ENCODE measurements at regions not wholly inside any gene's neighbourhood (a gene's known extent, or its start where the extent isn't known, plus 50 kb on each side); places are given as distances from the start of the nearest gene placed in this dataset.

GRCh38 chr16:87033541-87034300 is 283.5 kb downstream of the C16orf95 start:
- TF ChIP-seq, protein P1, sequence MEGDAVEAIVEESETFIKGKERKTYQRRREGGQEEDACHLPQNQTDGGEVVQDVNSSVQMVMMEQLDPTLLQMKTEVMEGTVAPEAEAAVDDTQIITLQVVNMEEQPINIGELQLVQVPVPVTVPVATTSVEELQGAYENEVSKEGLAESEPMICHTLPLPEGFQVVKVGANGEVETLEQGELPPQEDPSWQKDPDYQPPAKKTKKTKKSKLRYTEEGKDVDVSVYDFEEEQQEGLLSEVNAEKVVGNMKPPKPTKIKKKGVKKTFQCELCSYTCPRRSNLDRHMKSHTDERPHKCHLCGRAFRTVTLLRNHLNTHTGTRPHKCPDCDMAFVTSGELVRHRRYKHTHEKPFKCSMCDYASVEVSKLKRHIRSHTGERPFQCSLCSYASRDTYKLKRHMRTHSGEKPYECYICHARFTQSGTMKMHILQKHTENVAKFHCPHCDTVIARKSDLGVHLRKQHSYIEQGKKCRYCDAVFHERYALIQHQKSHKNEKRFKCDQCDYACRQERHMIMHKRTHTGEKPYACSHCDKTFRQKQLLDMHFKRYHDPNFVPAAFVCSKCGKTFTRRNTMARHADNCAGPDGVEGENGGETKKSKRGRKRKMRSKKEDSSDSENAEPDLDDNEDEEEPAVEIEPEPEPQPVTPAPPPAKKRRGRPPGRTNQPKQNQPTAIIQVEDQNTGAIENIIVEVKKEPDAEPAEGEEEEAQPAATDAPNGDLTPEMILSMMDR (IDR thresholded peaks at IDR 0.05; ENCODE audit: low read length), result no peak
- TF ChIP-seq EZH2phosphoT487 (IDR thresholded peaks at IDR 0.05; ENCODE audit: low read length), result no peak
